Psoas muscle (tissue), 7 donors: ENCODE measurements at regions not wholly inside any gene's neighbourhood (a gene's known extent, or its start where the extent isn't known, plus 50 kb on each side); places are given as distances from the start of the nearest gene placed in this dataset.
"Not testable (repeated sequence)": the region's sequence is repeated elsewhere in the genome, so short reads cannot be mapped to it uniquely, and the experiment has no call there.

Experiments used
- ATAC-seq, 4 donors: fragments of 200-7000 bp; cut with Tn5 transposase; one replicate each; pipeline ENCODE4 v1.9.1; 2020; ENCODE audit warnings: moderate library complexity in 3 of 4, mild to moderate bottlenecking in 2 of 4
- DNase-seq, 2 donors: peaks; one replicate each; pipeline ENCODE4 v3.0.0-alpha.2; 2020
- H3K27ac ChIP-seq: fragments of 200-600 bp; one replicate; pipeline ENCODE4 v1.8.0; 2022
- H3K27me3 ChIP-seq, 3 donors: fragments of 200-600 bp in 1 of 3; one replicate each; pipeline versions ENCODE4 v1.6.1 to v1.8.0; 2013 to 2022; ENCODE audit warnings: low read length in 2 of 3, mild to moderate bottlenecking in 2 of 3, moderate library complexity in 1 of 3; ENCODE audit not compliant: insufficient read depth in 3 of 3
- H3K36me3 ChIP-seq, 2 donors: fragments of 200-600 bp in 1 of 2; one replicate each; pipeline versions ENCODE4 v1.6.1 to v1.8.0; 2013 to 2022; ENCODE audit warnings: low read depth in 1 of 2, mild to moderate bottlenecking in 1 of 2, moderate library complexity in 1 of 2; ENCODE audit not compliant: insufficient read depth in 1 of 2
- H3K4me1 ChIP-seq: fragments of 200-600 bp; one replicate; pipeline ENCODE4 v1.8.0; 2022
- H3K4me3 ChIP-seq: fragments of 200-600 bp; one replicate; pipeline ENCODE4 v1.8.0; 2022; ENCODE audit warnings: mild to moderate bottlenecking
- H3K9me3 ChIP-seq: fragments of 200-600 bp; one replicate; pipeline ENCODE4 v1.8.0; 2022
- CTCF ChIP-seq: fragments of 200-600 bp; IDR thresholded peaks from one replicate; pipeline ENCODE4 v1.8.0; 2022; ENCODE audit warnings: antibody characterized with exemption
- WGBS, 3 donors: extraction: QIAGEN DNeasy Blood & Tissue Kit; methylation state at CpG; one replicate each; pipeline versions ENCODE4 v1.1.6 to v1.1.7; 2013; 5-methylcytosine and 5-hydroxymethylcytosine counted together
- intact Hi-C, 2 donors: fragments of 100-400 bp; cut with DNase I; formaldehyde crosslinking; loops; one replicate each; pipeline versions ENCODE4 v1.11.0 to v1.14.2; 2022
- donor health status: healthy with polysubstance abuse.
- donor health status: DM: no; HTN: no; CAD: no; lungs with moderate emphysema.
- donor health status: Bipolar disorder and iron deficiency.
- donor health status: healthy.
- donor health status: DM: yes; HTN: yes; CAD: no.
- donor health status: DM: no; HTN: no; CAD: no.
- donor health status: DM: yes; HTN: yes; CAD: no.

GRCh38 chr2:106323337-106324013 lies 129.4 kb upstream of the UXS1 start:
- no peak for DNase-seq

GRCh38 chr2:106322281-106322680 lies 128.2 kb upstream of the UXS1 start:
- WGBS, 3 donors = 53 to 60% (median 54%) methylated on average over 5 of the region's 5 CpGs
- no peaks in the 10 kb centered on the region for H3K9me3 ChIP-seq

More at GRCh38 chr2:106323337-106324013, 129.4 kb upstream of the UXS1 start:
- no peak for ATAC-seq
- Histone ChIP-seq H3K27me3 (no peaks in the 10 kb centered on the region), H3K4me1 (no peaks in the 10 kb centered on the region), H3K9me3 (no peaks in the 10 kb centered on the region), H3K36me3 (no peaks in the 10 kb centered on the region), H3K4me3 (no peak overlapping the region), H3K27ac (no peak overlapping the region)
- no peak for TF ChIP-seq CTCF
- intact Hi-C loops = no loop called here
- WGBS, 3 donors = 69 to 83% (median 82%) methylated on average over 10 of the region's 10 CpGs

GRCh38 chr2:106320439-106320838 lies 126.3 kb upstream of the UXS1 start:
- H3K27me3 ChIP-seq, H3K36me3 ChIP-seq, H3K4me3 ChIP-seq, DNase-seq, H3K9me3 ChIP-seq, H3K4me1 ChIP-seq, ATAC-seq, H3K27ac ChIP-seq, intact Hi-C loops: not testable (repeated sequence)
- 88 to 98% (median 97%) methylated on average over 2 of the region's 2 CpGs for WGBS, 3 donors

More at GRCh38 chr2:106322281-106322680, 128.2 kb upstream of the UXS1 start:
- Histone ChIP-seq H3K36me3 (no peaks in the 10 kb centered on the region), H3K27ac (no peak overlapping the region), H3K4me1 (no peaks in the 10 kb centered on the region), H3K4me3 (no peak overlapping the region), H3K27me3 (no peaks in the 10 kb centered on the region)
- DNase-seq (no peak), ATAC-seq (no peak)
- intact Hi-C loops = no loop called here
- TF ChIP-seq CTCF = no peak

- H3K4me3 ChIP-seq = no peak overlapping the region
- no peak overlapping the region for H3K27ac ChIP-seq
- no peaks in the 10 kb centered on the region for H3K27me3 ChIP-seq
- H3K9me3 ChIP-seq = no peaks in the 10 kb centered on the region
- H3K4me1 ChIP-seq = no peaks in the 10 kb centered on the region
- 78 to 89% (median 82%) methylated on average over 2 of the region's 2 CpGs for WGBS, 3 donors
- intact Hi-C loops = no loop called here
- ATAC-seq = no peak
- no peaks in the 10 kb centered on the region for H3K36me3 ChIP-seq
- no peak for TF ChIP-seq CTCF
- DNase-seq = no peak
These were observed 122.8 kb upstream of the UXS1 start for GRCh38 chr2:106316915-106317314.

- Histone ChIP-seq H3K27ac (no peak overlapping the region), H3K36me3 (no peaks in the 10 kb centered on the region), H3K27me3 (no peaks in the 10 kb centered on the region), H3K9me3 (no peaks in the 10 kb centered on the region), H3K4me1 (no peaks in the 10 kb centered on the region), H3K4me3 (no peak overlapping the region)
- intact Hi-C loops = no loop called here
- TF ChIP-seq CTCF = no peak
- WGBS, 3 donors = 61 to 69% (median 65%) methylated on average over 3 of the region's 3 CpGs
- DNase-seq (no peak), ATAC-seq (no peak)
These were observed 120.3 kb upstream of the UXS1 start for GRCh38 chr2:106314444-106314843.
